ENCODE measurements at regions not wholly inside any gene's neighbourhood (a gene's known extent, or its start where the extent isn't known, plus 50 kb on each side); places are given as distances from the start of the nearest gene placed in this dataset.

DNA sequence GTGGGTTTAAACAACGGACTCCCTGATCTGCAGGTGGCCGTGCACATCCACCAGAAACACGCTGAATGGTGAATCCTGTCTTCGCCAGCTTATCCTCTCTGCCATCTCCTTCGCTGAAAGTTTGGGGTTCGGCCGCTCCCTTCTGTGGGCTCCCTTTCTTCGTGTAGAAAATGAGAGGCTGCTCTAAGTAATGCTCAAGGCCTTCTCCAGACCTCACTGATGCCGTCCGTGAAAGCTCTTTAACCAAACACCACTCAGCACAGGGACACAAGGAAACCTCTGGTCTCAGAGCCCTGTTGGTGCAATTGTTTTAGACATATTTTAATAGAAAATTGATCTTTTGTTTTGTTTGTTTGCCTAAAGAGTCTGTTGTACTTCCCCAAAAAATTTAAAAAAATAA is 596.5 kb downstream of the IRX1 start:
- DNase-seq (ENCODE audit: low read depth in 2 of 2) = no peak

GRCh38 chr5:4196744-4197143 is 601.1 kb downstream of the IRX1 start:
- no peak for DNase-seq (ENCODE audit: low read depth in 2 of 2)

- no peak for DNase-seq (ENCODE audit: low read depth in 2 of 2)
Observed at GRCh38 chr5:4197151-4197550, 601.5 kb downstream of the IRX1 start.

DNA sequence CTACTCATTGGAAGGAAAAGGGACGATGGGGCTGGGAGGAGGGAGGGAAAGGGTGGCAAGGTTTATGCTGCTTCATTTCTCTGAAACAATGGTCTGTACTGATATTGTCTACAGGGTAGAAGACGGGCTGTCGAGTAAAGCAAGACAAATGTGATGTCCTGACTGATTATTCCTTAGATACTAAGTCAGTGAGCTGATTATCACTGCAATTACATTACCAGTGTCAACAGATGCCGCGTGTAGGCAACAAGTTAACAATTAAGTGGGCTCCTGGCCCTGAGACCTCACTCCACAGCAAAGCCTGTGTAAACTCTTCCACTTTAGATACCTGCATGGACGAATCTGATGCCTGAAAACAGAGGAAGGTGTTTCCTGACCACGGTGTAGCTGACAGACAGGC is 602.8 kb downstream of the IRX1 start:
- DNase-seq (ENCODE audit: low read depth in 2 of 2) = no peak

DNA sequence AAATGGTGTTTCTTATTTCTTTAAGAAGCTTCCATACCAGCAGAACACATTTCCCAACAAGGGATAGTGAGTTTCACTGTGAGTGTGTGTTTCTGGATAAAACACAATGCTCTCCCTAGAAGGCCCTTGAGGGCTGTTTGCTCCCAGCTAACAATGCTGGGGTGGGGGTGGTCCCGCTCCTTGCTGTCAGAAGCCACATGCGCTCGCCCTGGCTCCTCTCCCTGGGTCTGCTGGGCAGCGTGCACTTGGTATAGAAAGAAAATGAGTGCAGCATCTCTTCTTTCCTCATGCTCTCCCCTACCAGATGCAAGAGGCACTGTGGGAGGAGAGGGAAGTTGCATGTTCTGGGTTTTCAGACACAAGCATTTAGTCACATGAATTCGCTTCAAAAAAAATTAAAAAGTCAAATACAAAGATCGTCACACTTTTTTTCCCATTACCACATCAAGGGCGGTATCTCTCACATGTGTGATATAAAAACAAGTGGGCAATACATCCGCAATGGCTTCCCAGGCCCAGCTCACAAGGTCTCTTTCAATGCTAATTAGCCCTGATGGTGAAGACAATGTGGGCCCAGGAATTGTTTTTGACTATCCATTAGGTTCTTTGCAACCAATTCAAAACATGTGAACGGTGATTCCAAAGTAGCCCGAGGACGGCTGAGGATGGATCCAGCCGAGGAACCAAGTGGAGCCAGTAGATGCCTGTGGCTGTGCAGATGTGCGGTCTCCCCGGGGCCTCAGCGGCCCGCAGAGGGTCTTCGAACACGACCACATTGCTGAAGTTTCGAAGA is 603.6 kb downstream of the IRX1 start:
- no peak for DNase-seq (ENCODE audit: low read depth in 2 of 2)

DNA sequence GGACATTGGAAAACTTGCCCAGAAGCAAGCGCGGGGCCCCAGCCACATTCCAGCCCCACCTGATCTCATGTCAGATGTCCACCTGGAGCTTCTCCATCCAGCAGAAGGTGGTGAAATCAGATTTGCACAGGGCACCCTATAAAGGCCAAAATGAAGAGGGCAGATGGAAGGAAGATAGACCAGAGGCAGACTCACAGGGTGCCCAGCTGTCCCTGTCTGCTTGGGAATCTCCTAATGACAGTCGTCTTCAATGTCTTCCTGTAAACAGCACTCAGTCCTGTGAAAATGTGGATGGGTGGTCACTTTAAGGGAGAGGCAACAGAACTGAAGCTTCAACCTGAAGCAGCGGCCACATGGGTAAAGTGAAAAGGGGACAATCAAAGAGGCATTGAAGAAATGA is 607.5 kb downstream of the IRX1 start:
- DNase-seq (ENCODE audit: low read depth in 2 of 2) = no peak

- DNase-seq (ENCODE audit: low read depth in 2 of 2) = no peak
Observed at GRCh38 chr5:4204276-4205141, 608.9 kb downstream of the IRX1 start.

DNA sequence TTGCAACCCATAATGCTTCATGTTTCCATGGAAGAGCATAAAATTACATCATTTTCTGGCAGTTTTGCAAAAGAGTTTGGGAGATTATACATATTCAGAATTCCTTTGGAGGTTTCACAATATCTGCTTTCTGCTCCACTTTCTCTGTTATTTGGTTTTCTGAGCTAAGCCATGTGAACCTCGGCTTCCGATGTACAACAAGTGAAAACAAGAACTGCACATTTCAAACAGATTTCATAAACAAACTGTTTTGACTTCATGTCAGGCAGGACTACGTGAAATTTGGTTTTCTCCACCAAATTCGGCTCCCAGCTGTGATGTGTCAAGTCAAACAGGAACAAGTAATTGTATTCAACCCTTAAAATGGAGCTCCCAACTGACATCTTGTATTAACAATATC is 609.8 kb downstream of the IRX1 start:
- no peak for DNase-seq (ENCODE audit: low read depth in 2 of 2)

GRCh38 chr5:4206127-4206526 is 610.5 kb downstream of the IRX1 start:
- no peak for DNase-seq (ENCODE audit: low read depth in 2 of 2)

- DNase-seq (ENCODE audit: low read depth in 2 of 2) = no peak
Observed at GRCh38 chr5:4207486-4207885, 611.9 kb downstream of the IRX1 start.

DNA sequence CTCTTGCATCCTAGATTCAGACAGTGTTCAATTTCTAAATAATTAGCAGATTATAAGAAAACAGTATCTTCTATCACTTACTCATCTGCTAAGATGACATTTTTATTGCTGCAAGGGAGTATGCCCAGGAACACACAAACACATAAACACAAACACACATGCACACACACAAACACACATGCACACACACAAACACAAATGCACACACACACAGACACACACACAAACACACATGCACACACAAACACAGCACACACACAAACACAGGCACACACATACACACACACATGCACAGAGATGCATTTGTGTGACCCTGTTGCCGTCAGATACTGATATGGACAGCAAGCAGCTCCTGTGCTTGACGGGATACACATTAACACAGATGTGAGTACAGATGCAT is 612.9 kb downstream of the IRX1 start:
- DNase-seq (ENCODE audit: low read depth in 2 of 2) = no peak

- no peak for DNase-seq (ENCODE audit: low read depth in 2 of 2)
Observed at GRCh38 chr5:4208996-4209395, 613.4 kb downstream of the IRX1 start.

- DNase-seq (ENCODE audit: low read depth in 2 of 2) = no peak
Observed at GRCh38 chr5:4212071-4212739, 616.6 kb downstream of the IRX1 start.

DNA sequence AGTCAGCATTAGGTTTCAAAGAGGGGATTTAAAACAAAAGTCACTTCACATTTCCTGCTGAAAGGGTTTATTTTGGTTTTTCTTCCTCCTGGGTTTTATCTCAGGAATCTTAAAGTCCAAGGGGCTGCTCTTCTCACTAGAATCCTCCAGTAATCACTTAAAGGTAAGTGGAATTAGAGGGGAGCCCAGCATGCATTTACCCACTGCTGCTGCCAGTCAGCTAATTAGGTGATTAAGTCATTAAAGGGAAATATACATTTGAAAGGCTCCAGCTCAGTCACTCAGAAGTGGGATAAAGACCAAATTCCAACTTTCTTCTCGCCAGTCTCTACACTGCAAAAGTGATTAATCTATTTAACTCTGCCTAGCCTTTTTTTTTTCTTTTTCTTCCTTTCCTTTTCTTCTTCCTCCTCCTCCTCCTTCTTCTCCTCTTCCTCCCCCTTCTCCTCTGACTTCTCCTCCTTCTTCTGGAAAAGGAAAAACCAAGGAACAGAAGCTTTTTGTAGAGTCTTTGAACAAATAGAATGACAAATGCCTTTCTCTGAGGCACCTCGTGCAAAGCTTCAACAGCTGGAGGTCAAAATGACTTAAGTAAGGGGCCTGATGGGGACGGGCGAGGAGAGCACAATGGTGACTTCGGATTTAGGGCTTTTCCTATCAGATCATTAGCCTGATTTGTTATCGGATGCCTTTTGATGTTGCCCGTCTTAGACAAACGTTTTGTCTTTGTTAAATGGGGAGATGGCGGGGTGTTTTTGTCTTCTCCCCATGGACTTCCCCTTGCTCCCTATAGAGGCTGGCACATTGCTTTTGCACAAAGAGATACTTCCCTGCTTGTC is 617.6 kb downstream of the IRX1 start:
- no peak for DNase-seq (ENCODE audit: low read depth in 2 of 2)

GRCh38 chr5:4215143-4215542 is 619.5 kb downstream of the IRX1 start:
- no peak for DNase-seq (ENCODE audit: low read depth in 2 of 2)

DNA sequence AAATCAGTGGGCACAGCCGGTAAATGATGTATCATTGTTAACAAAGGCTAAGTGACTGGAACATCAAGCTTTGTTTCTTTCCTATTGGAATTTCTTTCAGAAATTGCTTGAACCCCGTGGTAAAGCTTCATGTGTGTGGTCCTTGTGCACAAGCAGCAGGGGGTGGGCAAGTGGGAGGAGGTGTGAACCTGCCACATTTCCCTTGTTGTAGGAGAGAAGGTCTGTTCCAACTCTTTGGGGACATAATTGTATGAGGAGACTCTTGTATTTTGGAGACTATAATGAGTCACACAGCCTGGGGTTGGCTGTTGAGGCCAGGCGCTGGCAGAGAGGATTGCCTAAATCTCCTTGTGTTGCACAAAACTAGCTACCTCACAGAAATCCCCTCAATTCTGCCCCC is 620.5 kb downstream of the IRX1 start:
- DNase-seq (ENCODE audit: low read depth in 2 of 2) = no peak

DNA sequence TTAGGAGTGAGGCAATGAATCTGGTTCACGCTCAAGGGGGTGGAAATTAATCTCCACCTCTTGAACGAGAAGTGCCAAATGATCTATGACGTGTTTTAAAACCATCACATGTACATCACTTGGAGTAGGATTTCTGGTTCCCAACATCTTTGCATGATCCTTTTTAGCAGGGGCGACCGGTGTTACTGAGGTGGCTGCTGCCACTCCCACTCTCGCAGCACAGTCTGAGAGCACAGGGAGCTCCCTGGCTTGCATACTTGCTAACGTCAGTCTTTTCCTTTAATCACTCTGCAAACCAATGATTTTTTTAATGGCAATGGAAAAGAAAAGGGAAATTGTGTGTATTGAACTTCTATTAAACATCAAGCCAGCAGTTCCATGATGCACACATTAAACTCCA is 624.4 kb downstream of the IRX1 start:
- no peak for DNase-seq (ENCODE audit: low read depth in 2 of 2)

- DNase-seq (ENCODE audit: low read depth in 2 of 2) = no peak
Observed at GRCh38 chr5:4221048-4221447, 625.4 kb downstream of the IRX1 start.

- no peak for DNase-seq (ENCODE audit: low read depth in 2 of 2)
Observed at GRCh38 chr5:4222147-4222546, 626.5 kb downstream of the IRX1 start.

DNA sequence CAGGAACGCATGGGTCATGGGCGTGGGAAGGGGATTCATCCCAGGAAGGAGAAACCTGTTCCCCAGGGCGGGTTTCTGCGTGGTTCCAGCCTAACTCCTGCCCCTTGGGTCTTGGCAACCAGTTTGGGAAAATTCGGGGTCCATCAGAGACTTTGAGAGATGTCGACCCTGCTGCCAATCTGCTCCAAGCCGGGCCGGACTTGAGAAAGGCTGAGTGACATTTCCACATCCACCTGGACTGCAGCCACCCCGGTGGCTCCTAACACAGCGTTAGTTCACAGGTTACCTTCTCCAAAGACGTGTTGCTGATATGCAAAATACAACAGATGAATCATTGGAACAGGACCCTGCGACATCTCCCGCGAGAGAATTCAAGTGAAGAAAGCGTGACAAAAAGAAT is 627.2 kb downstream of the IRX1 start:
- no peak for DNase-seq (ENCODE audit: low read depth in 2 of 2)

- no peak for DNase-seq (ENCODE audit: low read depth in 2 of 2)
Observed at GRCh38 chr5:4225741-4226140, 630.1 kb downstream of the IRX1 start.

DNA sequence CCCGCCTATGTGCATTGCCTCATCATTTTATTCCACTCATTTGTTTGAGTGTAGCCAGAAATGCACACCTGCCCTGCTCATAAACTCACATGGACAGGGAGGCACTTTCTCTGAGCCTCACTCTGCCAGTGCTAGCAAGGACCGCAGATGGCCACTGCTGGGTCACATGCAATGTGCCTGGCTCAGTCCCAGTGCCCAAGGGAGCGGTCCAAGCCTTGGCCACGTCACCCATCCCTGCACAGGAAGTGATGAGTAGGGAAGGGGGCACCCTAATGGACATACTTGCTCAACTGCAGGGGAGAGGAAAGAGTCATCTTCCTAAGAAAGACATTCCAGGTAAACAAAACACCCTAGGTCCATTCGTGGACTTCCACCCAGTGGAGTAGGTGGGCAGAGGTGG is 630.9 kb downstream of the IRX1 start:
- no peak for DNase-seq (ENCODE audit: low read depth in 2 of 2)

Measured in stimulated activated CD4-positive, alpha-beta T cell treated with anti-CD3 and anti-CD28 coated beads, Interleukin-15, amount 100 ng/mL, for 48 hours (primary cell).